Activated CD4-positive, alpha-beta T cell treated with anti-CD3 and anti-CD28 coated beads for 4 hours (primary cell): ENCODE measurements at regions not wholly inside any gene's neighbourhood (a gene's known extent, or its start where the extent isn't known, plus 50 kb on each side); places are given as distances from the start of the nearest gene placed in this dataset.
"Not testable (repeated sequence)": the region's sequence is repeated elsewhere in the genome, so short reads cannot be mapped to it uniquely, and the experiment has no call there.

ENCODE experiments used
- DNase-seq, 2 donors: peaks; one replicate each; pipeline ENCODE4 v3.0.0-alpha.2; 2020

DNA sequence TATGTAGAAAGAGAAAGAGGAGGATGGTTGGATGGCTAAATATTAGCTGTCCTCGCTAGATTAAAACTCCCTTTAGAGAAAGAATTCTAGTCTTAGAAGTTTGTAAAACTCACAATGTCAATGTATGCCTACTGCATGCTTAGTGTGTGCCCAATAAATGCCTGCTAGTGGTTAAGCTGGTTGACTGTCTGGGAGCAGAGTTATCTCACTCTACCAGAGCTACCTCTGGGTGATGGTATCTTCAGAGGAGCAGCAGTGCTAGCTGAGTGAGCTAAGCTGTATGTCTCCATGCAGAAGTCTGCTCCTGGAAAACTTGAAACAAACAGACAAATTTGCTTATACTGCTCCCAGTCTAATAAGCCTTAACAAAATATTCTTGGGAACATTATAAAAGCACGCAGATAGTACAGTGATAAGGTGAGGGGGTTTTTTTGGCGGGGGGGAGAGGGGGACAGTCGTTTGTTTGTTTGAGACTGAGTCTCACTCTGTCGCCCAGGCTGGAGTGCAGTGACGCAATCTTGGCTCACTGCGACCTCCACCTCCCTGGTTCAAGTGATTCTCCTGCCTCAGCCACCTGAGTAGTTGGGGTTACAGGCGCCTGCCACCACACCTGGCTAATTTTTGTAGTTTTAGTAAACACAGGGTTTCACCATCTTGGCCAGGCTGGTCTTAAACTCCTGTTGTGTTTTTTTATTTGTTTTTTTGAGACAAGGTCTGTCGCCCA, 202.8 kb upstream of the TSC22D1 start:
- DNase-seq = no peak

- DNase-seq = not testable (repeated sequence)
Measured at GRCh38 chr13:44775290-44775689, 199.2 kb upstream of the TSC22D1 start.

- DNase-seq = no peak
Measured at GRCh38 chr13:44770951-44771350, 194.8 kb upstream of the TSC22D1 start.

DNA sequence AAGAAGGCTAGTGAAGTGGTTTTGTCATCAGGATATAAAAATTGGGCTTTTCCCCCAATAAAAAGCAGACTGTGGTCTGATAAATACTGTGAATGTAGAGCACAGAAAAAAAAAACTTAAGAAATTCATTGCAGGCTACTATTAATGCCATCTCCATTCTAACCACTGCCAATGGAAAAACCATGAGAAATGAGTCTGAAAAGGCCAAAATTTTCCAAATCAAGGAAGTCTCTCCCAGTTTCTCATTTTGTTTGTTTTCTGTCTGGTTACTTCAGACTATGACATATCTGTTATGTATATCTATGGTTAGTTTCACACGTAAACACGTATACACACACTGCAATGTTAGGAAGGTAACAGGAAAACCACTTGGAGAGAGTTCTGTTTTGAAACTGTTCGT, 193.6 kb upstream of the TSC22D1 start:
- no peak for DNase-seq

GRCh38 chr13:44768775-44769581, 192.8 kb upstream of the TSC22D1 start:
- DNase-seq = peak; percentile 12 to 37

DNA sequence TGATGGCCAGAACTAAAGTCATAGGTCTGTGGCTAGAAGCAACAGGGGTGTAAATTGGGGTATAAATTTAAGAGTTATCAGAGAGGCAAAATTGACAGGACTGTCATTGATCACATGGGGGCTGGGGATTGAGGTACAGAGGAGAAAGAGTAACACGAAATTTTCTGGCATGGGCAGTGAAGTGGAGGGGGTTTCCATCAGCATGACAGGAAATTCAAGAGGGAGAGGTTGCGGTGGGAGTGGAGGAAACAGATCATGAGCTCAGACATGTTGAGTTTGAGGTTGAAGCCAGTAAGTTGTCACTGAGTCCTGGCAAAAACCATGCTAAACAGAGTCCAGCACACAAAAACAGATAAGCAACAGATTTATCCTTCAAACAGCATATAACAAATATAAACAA, 192.1 kb upstream of the TSC22D1 start:
- DNase-seq = peak; percentile 33 to 34

DNA sequence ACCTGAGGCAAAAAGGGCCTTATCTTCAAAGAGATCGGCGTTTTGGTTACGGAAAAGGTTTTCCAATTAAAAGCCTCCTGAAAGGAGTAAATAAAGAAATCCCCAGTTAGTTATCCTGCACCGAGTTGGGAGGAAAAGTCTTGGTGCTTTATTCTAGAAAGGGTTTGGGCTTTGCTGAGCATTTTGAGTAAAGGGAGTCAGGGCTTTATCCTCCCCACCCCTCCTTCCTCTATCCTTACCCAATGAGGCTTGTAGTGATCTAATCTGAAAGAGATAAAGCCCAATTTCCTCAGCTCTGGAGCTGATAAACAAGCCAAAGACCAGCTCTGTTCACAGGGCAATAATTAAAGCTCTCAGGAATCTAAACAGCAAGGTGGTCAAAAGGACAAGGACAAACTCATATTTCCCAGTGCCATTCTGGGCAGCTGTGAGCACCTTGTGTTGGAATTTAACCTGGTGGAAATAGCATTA, 188.9 kb upstream of the TSC22D1 start:
- no peak for DNase-seq

DNA sequence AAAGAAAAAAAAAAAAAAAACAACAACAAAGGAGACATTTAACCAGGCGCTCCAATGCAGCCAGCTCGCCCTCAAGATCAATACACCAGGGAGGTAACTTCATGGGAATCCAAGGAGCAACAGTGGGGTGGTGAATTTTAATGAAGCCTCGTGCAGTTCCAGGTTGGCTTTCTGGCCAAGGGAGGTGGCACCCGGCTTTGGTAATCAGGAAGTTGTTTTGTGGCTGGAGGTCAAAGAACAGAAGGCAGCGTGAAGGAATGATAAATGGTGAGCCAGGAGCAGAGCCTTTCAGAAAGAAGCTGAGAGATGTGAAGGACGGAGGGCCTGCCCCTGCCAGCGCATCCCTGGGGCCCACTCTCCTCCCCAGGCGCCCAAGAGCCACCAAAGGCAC, 188.2 kb upstream of the TSC22D1 start:
- no peak for DNase-seq

DNA sequence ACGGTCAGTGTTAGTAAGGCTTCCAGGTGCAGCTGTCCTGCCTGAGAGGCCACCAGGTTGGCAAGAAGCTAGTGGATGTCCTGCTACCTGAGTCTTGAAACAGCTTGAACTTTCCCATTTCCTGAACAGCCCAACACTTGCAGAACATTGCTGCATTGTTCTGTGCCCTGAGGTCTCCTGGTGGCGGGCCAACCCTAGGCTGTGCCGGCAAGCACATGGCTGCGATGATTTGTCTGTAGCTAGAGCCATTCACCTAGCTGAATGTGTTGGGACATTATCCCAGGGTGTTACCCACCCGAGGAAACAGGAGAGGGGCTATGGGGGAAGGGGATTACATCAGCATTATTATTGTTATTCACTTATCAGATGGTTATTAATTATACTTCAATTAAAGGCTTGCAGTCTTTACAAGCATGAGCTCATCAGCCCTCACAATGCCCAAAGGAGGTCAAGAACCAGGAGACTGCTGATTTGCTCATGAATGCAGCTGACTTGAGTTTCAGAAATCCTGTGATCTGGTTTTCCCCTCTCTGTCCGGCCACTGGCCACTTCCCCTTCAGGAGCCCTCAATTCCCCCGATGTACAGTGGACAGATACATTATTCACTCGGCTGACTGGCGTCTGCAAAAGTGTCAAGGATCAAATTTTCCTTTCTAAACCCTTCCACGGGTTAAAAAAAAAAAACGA, 187.6 kb upstream of the TSC22D1 start:
- DNase-seq = no peak

GRCh38 chr13:44762911-44763310, 186.8 kb upstream of the TSC22D1 start:
- no peak for DNase-seq

GRCh38 chr13:44760434-44760833, 184.3 kb upstream of the TSC22D1 start:
- no peak for DNase-seq

GRCh38 chr13:44759384-44760360, 183.5 kb upstream of the TSC22D1 start:
- DNase-seq = no peak

DNA sequence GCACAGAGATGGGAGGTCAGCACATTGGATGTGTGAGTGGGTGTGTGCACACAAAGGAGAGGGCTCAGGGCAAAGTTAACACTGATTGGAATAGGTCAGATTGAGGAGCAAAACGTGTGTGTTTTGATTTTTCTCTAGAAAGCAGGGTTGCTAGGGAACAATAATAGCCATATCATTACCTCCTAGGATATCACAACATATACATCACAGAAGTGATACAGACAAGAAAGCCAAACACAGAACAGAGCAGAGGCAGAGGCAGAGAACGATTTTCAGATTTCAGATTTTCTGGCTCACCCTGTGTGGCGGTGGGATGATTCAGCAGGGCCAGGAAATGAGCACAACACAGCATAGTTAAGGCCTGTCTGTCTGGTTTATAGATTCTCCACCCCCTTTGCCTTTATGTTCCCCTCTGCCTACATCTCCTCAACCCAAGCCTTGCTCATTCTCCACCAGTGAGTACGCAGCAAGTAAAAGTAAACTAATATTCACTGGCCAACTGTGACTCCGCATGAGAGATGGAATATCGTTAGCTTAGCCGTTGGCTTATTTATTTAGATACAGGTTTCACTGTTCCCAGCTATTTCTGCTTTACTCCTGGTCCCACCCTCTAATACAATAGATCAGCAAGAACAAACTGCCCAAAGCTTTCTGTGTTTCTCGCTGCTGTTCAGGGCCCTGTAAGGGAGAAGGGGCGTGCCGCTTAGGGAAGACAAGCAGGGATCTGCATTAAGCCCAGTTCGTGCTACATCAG, 182.7 kb upstream of the TSC22D1 start:
- peak; percentile 3 to 8 for DNase-seq

DNA sequence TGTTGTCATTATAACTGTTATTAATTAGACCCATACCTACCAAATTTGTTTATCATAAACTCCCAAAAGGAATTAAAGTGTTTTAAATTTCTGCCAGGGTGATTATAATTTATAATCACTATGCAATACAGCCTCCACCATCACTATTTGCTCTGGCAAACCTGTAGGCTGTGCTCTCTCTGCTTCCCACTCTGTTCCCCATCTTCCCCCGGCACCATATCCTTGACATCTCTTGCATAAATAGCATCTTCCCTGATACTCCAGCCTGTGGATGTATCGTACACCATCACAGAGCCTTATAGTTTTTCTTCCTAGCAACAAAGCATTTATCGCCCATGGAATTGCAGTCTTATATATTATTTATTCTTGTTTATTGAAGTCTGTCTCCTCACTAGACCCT, 181.5 kb upstream of the TSC22D1 start:
- DNase-seq = no peak

DNA sequence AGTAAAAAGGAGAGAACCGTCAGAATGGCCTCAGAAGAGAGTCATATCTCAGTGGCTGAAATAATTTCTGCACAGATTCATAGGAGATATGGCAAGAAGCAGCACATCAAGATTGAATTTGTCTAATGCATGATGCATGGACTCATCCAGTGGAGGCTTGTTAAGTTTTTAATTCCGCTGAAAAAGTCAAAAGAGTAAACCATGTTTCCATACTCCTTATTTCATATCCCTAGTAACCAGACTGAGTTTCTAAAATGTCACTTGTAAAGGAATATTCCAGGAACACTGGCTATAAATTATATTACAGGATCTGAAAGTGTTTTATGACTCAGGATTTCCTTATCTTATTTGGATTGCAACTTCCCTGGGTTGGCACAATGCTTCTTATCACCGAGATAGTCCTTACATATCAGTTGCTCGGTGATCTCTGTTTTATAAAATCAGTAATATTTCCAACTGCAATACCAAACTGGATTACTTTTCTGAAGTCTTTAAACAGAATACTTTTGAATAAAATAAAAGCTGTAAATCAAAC, 180.2 kb upstream of the TSC22D1 start:
- DNase-seq = no peak

GRCh38 chr13:44755872-44756271, 179.7 kb upstream of the TSC22D1 start:
- no peak for DNase-seq

DNA sequence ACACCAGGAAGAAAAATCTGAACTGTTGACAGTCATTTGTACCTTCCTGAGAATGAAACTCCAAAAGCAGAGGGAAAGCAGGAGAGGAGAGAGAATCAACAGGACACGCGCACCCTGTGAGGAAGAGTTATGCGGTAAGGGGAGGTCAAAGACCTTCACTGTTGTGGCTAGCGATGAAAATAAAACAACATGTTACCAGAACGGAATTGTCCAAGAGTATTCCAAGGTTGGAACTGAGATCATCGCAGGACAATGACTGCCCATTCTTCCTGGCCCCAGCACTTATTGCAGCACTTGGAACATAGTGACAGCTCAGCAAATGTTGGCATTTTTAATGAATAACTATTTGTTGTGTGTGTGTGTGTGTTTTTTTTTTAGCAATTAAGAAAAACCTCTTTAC, 176.0 kb upstream of the TSC22D1 start:
- DNase-seq = no peak

DNA sequence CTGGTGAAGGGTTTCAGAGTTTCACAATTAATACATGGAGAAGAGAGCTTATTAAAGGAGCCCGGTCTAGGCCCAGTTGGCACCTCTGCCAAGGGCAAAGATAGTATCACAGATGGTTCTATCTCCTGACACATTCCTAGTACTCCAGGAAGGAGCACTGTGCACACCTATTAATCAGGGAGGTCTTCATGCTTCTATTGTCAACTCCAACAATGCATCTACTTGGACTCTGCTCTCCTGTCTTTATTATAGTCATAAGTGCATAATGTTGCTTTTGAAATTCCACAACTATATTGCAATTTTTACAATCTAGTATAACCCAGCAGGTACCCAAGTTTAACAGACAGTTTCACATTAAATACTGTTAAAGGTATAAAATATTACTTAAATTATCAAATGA, 174.5 kb upstream of the TSC22D1 start:
- no peak for DNase-seq

- no peak for DNase-seq
Measured at GRCh38 chr13:44749906-44750305, 173.8 kb upstream of the TSC22D1 start.

DNA sequence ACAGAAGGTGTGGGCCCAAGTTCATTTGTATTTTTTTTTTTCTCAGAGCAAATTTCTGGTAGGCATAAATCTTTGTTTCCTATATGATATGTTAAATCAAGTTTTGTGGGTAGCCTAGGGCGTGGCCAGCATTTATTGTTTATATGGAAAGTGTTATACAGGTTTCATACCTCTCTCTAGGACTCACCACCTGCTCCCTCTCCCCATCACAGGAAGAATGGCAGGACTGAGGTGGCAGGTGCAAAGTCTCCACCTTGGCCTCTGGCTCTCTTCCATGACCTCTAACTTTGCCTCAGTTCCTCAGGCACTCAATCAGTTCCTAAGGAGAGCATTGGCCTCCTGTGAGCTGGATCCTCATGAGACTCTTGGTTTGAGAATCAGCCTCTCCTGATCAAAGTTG, 172.3 kb upstream of the TSC22D1 start:
- DNase-seq = no peak

GRCh38 chr13:44747179-44747578, 171.0 kb upstream of the TSC22D1 start:
- DNase-seq = no peak
